Stomach (tissue), 4 donors: ENCODE measurements at regions not wholly inside any gene's neighbourhood (a gene's known extent, or its start where the extent isn't known, plus 50 kb on each side); places are given as distances from the start of the nearest gene placed in this dataset.

Experiments
- CTCF ChIP-seq, 7 experiments: fragments of 450-650 bp in 4 of 7; fragments of 200-600 bp in 3 of 7; sonication (generic) in 3 of 7; IDR thresholded peaks; one replicate each; pipeline ENCODE4 v1.5.1; 2016 to 2019; ENCODE audit warnings: antibody characterized with exemption in 7 of 7, control low read depth in 2 of 7, mild to moderate bottlenecking in 1 of 7
- EP300 ChIP-seq: sonication (generic); formaldehyde crosslinking; IDR thresholded peaks from one replicate; pipeline ENCODE4 v1.6.1; 2017; ENCODE audit warnings: antibody characterized with exemption
- POLR2A ChIP-seq, 4 donors: fragments of 450-650 bp; IDR thresholded peaks; one replicate each; pipeline ENCODE4 v1.6.1; 2016; ENCODE audit warnings: antibody characterized with exemption in 4 of 4, control low read depth in 2 of 4, mild to moderate bottlenecking in 1 of 4, moderate library complexity in 1 of 4
- POLR2AphosphoS5 ChIP-seq, 3 donors: sonication (generic); formaldehyde crosslinking; IDR thresholded peaks; one replicate each; pipeline ENCODE4 v1.6.1; 2016; ENCODE audit warnings: antibody characterized with exemption in 3 of 3

GRCh38 chr6:119608994-119609393 is 259.4 kb upstream of the MAN1A1 start:
- no peak for TF ChIP-seq CTCF (IDR thresholded peaks at IDR 0.05)
- no peak for TF ChIP-seq POLR2A (IDR thresholded peaks at IDR 0.05)
- no peak for TF ChIP-seq POLR2AphosphoS5 (IDR thresholded peaks at IDR 0.05)
- TF ChIP-seq EP300: no peak
